ENCODE measurements at regions not wholly inside any gene's neighbourhood (a gene's known extent, or its start where the extent isn't known, plus 50 kb on each side); places are given as distances from the start of the nearest gene placed in this dataset.
"Not testable (repeated sequence)": the region's sequence is repeated elsewhere in the genome, so short reads cannot be mapped to it uniquely, and the experiment has no call there.

DNA sequence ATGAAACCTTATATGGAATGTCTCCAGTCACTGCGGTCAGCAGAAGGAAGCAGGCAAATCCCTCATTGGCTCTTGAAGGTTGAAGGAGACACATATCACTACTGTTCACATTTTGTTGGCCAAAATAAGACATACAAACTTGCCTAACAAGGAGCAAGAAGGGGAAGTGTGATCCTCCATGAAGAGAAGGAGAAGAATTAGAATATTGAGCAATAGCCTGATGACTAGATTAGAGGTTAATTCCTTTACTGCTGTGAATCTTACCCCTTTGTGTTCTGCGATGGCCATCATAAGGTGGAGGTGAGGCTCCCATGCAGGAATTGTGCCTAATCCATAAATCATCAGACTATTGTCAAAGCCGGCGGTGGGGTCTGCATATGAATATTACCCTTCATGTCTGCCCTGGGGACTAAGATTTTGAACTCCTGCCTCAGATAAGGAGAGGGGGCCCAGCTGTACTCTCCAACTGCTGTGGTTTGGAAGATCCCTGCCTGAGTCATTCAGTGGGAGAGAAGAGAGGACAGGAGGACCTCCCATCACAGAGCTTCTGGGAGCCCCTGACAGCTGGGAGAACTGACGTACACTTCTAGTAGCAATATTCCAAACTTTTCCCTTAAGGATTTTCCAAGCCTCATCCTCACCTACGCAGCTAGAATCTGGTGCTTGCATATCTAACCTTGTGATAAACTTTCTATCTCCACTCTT is 398.5 kb downstream of the REEP3 start:
- DNase-seq (ENCODE audit: low read depth, low spot score): no peak

- no peak for DNase-seq (ENCODE audit: low read depth, low spot score)
These were observed 399.7 kb downstream of the REEP3 start for GRCh38 chr10:63920926-63921325.

GRCh38 chr10:63921908-63922467 is 400.8 kb downstream of the REEP3 start:
- no peak for DNase-seq (ENCODE audit: low read depth, low spot score)

DNA sequence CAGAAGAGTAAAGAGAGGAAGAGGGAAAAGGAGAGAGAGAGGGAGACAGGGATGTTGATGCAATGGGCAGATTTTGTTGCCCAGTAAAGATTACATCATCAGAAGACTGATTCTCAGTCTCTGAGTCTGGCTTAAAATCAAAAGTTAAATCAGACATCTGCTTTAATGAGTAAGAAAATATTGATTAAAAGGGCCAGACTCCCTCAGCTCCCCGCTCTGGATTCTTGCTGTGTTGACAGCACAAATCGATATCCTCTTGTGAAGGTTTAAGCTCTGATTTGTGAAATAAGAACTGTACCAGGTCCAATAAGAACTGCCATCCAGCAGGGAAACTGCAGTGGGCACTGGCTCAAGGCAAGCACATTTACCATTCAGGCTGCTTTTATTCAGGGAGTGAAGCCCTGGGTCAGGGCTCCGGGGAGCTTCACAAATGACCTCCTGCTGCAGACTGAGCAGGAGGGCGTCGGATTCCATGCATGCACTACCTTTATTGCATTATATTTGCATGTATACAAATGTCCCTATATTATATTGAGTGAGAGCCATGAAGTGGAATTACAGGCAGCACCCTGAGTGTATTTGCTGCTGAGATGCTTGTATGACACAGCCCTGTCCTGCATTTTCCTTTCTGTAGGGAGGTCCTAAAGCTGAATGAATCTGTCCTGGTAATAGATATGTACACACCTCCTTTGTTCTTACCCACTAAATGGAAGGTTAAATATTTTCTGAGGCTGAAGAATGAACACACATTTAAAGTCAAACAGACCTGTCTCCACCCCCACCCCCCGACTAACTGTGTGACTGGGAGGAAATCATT is 401.5 kb downstream of the REEP3 start:
- DNase-seq (ENCODE audit: low read depth, low spot score): no peak

GRCh38 chr10:63929831-63930467 is 408.7 kb downstream of the REEP3 start:
- no peak for DNase-seq (ENCODE audit: low read depth, low spot score)

DNA sequence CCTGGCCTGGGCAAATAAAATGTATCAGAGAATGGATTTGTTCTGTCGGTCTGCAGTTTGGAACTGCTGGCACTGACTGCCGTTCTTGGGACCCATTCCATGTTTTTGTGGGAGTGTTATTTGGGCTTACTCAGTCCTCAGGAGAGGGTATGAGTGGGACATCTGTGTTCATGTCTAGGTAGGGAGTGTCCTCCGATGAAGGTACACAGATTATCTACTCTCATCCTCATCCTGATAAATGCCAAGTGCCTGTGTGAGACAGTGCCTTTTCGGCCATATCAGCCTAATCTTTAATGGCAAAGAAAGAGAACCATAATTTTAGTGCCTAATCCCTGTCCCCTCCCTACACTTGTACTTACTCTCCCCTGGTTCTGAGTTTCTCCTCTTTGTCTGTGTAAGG is 409.4 kb downstream of the REEP3 start:
- DNase-seq (ENCODE audit: low read depth, low spot score): no peak

DNA sequence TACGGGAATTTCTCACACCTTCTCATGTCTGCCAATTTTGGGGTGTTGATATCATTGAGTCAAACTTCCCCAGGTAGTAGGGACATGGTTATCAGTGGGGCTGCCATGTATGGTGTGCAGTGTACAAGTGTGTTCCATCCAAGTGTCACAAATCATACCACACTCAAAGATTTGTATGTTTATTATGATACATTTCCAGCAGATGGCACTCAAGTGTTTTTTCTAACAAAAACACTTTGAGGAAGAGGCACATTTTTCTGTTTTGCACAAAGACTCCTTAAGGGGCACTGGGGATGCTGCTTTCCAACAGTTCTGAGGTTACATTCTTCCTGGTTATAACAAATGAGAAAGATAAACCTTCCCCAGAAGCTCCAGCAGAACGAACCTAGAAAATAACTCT is 414.5 kb downstream of the REEP3 start:
- no peak for DNase-seq (ENCODE audit: low read depth, low spot score)

GRCh38 chr10:63940277-63940922 is 419.2 kb downstream of the REEP3 start:
- no peak for DNase-seq (ENCODE audit: low read depth, low spot score)

DNA sequence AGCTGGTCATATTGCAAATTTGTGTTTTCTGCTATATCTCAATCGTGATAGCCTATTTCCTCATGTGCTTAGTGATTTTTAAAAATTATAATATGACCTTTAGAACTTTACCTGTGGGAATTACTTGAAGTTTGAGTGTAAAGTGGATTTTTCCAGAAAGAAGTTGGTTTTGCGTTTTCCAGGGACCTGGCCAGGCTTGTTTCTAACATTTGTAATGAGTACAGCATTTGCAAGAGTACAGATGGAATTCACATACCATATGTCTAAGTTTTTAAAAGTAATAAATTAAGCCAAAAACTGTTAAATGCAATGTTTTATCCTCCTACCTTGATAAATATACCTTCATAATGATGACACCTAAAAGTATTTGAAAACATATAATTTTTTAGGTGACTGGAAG is 443.2 kb downstream of the REEP3 start:
- no peak for DNase-seq (ENCODE audit: low read depth, low spot score)

GRCh38 chr10:63965846-63966245 is 444.6 kb downstream of the REEP3 start:
- DNase-seq (ENCODE audit: low read depth, low spot score): no peak

DNA sequence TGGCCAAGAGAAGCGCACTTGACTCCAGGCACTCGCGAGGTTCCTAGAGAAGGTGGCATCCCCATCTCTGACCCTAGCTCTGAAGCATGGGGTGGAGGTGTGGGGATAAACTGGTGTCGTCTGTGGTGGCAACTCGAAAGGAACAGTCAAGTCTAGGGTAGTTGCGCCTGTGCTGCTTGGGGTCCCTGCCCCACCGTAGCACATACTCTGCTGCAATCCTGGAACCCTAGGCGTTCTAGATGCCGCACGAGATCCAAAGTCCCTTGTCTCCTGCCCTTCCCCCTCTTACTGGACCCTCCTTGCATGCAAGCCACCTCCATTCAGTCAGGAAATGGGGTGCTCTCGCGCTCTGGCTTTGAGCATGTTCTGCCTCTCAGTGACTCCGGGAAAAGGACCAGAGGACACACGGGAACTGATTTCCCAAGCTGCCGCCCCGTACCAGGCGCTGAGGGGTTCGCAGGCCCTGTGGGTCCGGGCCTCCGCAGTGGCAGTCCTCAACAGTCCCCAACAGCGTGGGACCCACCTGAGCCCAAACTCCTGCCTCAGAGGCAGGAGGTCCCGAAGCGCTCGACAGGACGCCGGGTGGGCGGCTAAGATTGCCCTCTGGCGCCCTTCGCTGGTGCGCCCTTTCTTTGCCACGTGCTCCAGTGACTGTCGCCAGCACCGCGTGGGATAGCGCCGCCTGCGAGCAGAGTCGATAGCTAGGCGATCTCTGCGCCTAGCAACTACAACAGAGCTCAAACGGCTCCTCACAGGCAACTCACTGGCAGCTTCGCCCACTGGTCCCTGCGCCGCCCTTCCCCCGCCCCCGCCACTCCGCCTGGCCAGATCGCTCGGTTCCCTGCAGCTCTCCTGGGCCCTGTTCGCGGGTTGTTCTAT is 452.0 kb downstream of the REEP3 start:
- DNase-seq (ENCODE audit: low read depth, low spot score): no peak

GRCh38 chr10:63976538-63976937 is 455.3 kb downstream of the REEP3 start:
- no peak for DNase-seq (ENCODE audit: low read depth, low spot score)

DNA sequence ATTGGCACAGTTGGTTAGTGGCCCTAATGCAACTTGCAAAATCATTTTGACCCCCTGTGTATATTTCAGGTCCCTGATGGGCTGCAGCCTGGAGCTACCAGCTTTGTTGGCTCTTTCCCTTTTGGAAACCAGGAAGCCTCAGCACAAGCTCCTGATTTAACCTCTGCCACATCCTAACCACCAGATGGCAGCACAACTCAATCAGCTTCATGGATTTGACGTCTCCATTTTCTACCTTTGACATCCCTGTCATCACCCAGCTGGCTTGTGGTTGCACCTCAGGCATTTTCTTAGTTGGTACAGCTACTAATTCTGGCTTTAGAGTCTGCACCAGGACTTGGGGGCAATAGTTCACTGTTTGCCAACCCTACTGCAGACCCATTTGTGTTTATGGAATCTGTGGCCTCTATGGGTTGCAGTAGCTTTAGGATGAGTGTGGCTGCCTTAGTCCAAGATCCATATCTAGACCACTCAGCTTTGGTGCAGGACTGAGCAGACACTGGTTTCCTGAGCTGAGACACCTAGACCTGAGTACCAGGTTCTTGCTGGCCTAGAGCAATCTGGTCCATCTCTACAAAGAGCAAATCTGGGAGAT is 456.2 kb downstream of the REEP3 start:
- peak; percentile 33 for DNase-seq (ENCODE audit: low read depth, low spot score)

DNA sequence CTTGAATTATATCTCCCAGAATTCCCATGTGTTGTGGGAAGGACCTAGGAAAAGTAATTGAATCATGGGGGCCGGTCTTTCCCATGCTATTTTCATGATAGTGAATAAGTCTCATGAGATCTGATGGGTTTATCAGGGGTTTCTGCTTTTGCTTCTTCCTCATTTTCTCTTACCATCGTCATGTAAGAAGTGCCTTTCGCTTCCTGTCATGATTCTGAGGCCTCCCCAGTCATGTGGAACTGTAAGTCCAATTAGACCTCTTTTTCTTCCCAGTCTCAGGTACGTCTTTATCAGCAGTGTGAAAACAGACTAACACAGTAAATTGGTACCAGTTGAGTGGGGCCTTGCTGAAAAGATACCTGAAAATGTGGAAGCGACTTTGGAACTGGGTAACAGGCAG is 459.7 kb downstream of the REEP3 start:
- not testable (repeated sequence) for DNase-seq (ENCODE audit: low read depth, low spot score)

GRCh38 chr10:63984061-63984460 is 462.9 kb downstream of the REEP3 start:
- DNase-seq (ENCODE audit: low read depth, low spot score): not testable (repeated sequence)

DNA sequence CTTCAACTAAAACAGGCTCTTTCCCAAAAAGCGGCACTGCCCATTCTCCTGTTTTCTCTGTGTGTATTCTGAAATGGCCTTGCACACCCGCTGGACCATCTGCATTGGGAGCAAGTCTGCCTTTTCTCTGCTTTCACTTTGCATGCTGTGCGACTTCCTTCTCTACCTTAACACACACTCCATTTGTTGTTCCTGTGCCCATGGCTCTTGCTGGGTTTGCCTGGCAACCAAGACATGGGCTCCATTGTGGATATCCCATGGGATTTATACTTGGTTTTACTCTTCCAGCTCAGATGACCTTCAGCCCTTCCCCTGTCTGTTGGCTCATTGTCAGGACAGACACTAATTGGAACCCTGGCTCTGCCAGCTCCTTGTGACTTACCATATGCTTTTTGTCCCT is 465.3 kb downstream of the REEP3 start:
- no peak for DNase-seq (ENCODE audit: low read depth, low spot score)

DNA sequence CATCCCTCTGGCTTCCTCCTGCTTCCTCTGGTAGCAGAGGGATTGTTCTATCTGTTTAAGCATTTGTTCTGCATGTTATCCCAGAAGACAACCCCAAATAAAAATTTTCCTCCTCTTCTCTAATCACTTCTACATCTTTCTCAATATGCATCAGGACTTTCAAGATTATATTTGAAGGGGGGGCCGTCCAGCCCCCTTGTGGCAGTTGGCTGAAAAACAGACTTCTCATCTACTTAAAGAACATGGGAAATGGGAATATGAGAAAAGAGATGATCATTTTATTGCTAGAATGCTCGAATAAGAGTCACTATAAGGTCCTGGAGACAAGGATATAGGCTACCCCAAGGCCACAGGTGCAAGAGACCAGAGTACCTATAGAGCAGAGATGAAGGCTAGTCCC is 466.0 kb downstream of the REEP3 start:
- DNase-seq (ENCODE audit: low read depth, low spot score): no peak

- DNase-seq (ENCODE audit: low read depth, low spot score): no peak
These were observed 473.2 kb downstream of the REEP3 start for GRCh38 chr10:63994371-63994770.

- DNase-seq (ENCODE audit: low read depth, low spot score): no peak
These were observed 486.0 kb downstream of the REEP3 start for GRCh38 chr10:64007157-64007556.

DNA sequence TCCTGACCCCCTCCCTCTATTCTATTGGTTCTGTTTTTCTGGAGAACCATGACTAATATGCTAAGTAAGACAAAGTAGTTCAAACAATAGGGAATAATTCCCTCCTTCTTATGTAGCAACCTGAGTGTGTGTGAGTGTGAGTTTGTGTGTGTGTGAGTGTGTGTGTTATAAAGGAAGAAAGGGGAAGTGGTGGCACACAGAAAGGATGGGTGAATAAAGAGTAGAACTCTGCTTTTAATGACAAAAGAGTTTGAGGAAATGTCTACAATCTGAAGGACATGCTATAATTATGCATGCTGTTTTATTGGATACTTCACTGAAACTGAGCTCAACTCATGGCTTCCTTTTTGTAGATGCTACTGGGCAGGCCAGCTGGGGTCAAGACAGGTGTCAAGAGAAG is 489.5 kb downstream of the REEP3 start:
- no peak for DNase-seq (ENCODE audit: low read depth, low spot score)

All from iPS DF 19.7 (cell line).